ENCODE measurements at regions not wholly inside any gene's neighbourhood (a gene's known extent, or its start where the extent isn't known, plus 50 kb on each side); places are given as distances from the start of the nearest gene placed in this dataset.
"Not testable (repeated sequence)": the region's sequence is repeated elsewhere in the genome, so short reads cannot be mapped to it uniquely, and the experiment has no call there.

- H3K4me3 Mint-ChIP-seq = no peak overlapping the region
- ChIA-PET POLR2A (no interaction called here), CTCF (interaction anchor here (1.0 to 1.4 kb wide), 2 partner anchors 9 to 166 kb away, joined by 3 to 6 read pairs; no protein-coding TSS in a partner anchor)
- H3K36me3 Mint-ChIP-seq (ENCODE audit: low read depth) = no peaks in the 10 kb centered on the region
- no peak overlapping the region for H3K27ac Mint-ChIP-seq
- DNase-seq = no peak
- peaks cover 5% of the 10 kb centered on the region for H3K9me3 Mint-ChIP-seq
- peaks cover 3% of the 10 kb centered on the region for H3K27me3 Mint-ChIP-seq
- no peaks in the 10 kb centered on the region for H3K4me1 Mint-ChIP-seq
These were observed 106.3 kb downstream of the KBTBD8 start for GRCh38 chr3:67104388-67104787.

- ChIA-PET POLR2A (no interaction called here), CTCF (no interaction called here)
- H3K36me3 Mint-ChIP-seq (ENCODE audit: low read depth) = no peaks in the 10 kb centered on the region
- no peaks in the 10 kb centered on the region for H3K4me1 Mint-ChIP-seq
- DNase-seq = no peak
- H3K27me3 Mint-ChIP-seq = peaks cover 2% of the 10 kb centered on the region
- H3K4me3 Mint-ChIP-seq = no peak overlapping the region
- H3K9me3 Mint-ChIP-seq = peaks cover 5% of the 10 kb centered on the region
- no peak overlapping the region for H3K27ac Mint-ChIP-seq
These were observed 108.8 kb downstream of the KBTBD8 start for GRCh38 chr3:67106874-67107273.

GRCh38 chr3:67109651-67110204, 111.6 kb downstream of the KBTBD8 start:
- no peaks in the 10 kb centered on the region for H3K36me3 Mint-ChIP-seq (ENCODE audit: low read depth)
- no peaks in the 10 kb centered on the region for H3K9me3 Mint-ChIP-seq
- DNase-seq = no peak
- H3K4me1 Mint-ChIP-seq = no peaks in the 10 kb centered on the region
- H3K4me3 Mint-ChIP-seq = no peak overlapping the region
- H3K27me3 Mint-ChIP-seq = peaks cover 2% of the 10 kb centered on the region
- no peak overlapping the region for H3K27ac Mint-ChIP-seq
- POLR2A ChIA-PET = interaction anchor here (0.8 kb wide), 1 partner anchor 26 kb away, joined by 4 read pairs; no protein-coding TSS in a partner anchor
- CTCF ChIA-PET = interaction anchor here (0.6 to 2.1 kb wide), 7 partner anchors 9 to 1768 kb away, joined by 3 to 23 read pairs (median 3); partner anchors contain the start of gene KBTBD8

GRCh38 chr3:67113802-67114407, 115.8 kb downstream of the KBTBD8 start:
- ChIA-PET CTCF (interaction anchor here (0.6 to 3.1 kb wide), 30 partner anchors 10 to 1780 kb away, joined by 3 to 48 read pairs (median 4); partner anchors contain the start of gene KBTBD8), POLR2A (interaction anchor here (1.0 kb wide), 1 partner anchor 116 kb away, joined by 4 read pairs; the partner anchor contains the start of gene KBTBD8)
- no peaks in the 10 kb centered on the region for H3K4me1 Mint-ChIP-seq
- no peak overlapping the region for H3K27ac Mint-ChIP-seq
- H3K27me3 Mint-ChIP-seq = peaks cover 4% of the 10 kb centered on the region
- H3K36me3 Mint-ChIP-seq (ENCODE audit: low read depth) = no peaks in the 10 kb centered on the region
- no peaks in the 10 kb centered on the region for H3K9me3 Mint-ChIP-seq
- peak; percentile 86 for DNase-seq
- no peak overlapping the region for H3K4me3 Mint-ChIP-seq

GRCh38 chr3:67118122-67118521, 120.0 kb downstream of the KBTBD8 start:
- Mint-ChIP-seq H3K27me3 (peaks cover 2% of the 10 kb centered on the region), H3K36me3 (ENCODE audit: low read depth) (no peaks in the 10 kb centered on the region), H3K4me1 (no peaks in the 10 kb centered on the region), H3K27ac (no peak overlapping the region), H3K9me3 (no peaks in the 10 kb centered on the region), H3K4me3 (no peak overlapping the region)
- POLR2A ChIA-PET = no interaction called here
- CTCF ChIA-PET = no interaction called here
- no peak for DNase-seq

GRCh38 chr3:67118635-67119034, 120.5 kb downstream of the KBTBD8 start:
- no peaks in the 10 kb centered on the region for H3K9me3 Mint-ChIP-seq
- DNase-seq = no peak
- no peak overlapping the region for H3K27ac Mint-ChIP-seq
- CTCF ChIA-PET = no interaction called here
- H3K4me1 Mint-ChIP-seq = no peaks in the 10 kb centered on the region
- H3K36me3 Mint-ChIP-seq (ENCODE audit: low read depth) = no peaks in the 10 kb centered on the region
- no peak overlapping the region for H3K4me3 Mint-ChIP-seq
- POLR2A ChIA-PET = no interaction called here
- H3K27me3 Mint-ChIP-seq = peaks cover 2% of the 10 kb centered on the region

GRCh38 chr3:67123914-67124313, 125.8 kb downstream of the KBTBD8 start:
- Mint-ChIP-seq H3K4me3 (no peak overlapping the region), H3K9me3 (no peaks in the 10 kb centered on the region), H3K27ac (no peak overlapping the region), H3K27me3 (peaks cover under 1% of the 10 kb centered on the region), H3K36me3 (ENCODE audit: low read depth) (no peaks in the 10 kb centered on the region), H3K4me1 (no peaks in the 10 kb centered on the region)
- no peak for DNase-seq
- ChIA-PET CTCF (no interaction called here), POLR2A (no interaction called here)

GRCh38 chr3:67127254-67127653, 129.1 kb downstream of the KBTBD8 start:
- ChIA-PET POLR2A (no interaction called here), CTCF (interaction anchor here (1.0 kb wide), 1 partner anchor 13 kb away, joined by 3 read pairs; no protein-coding TSS in a partner anchor)
- no peak overlapping the region for H3K27ac Mint-ChIP-seq
- H3K4me3 Mint-ChIP-seq = no peak overlapping the region
- H3K36me3 Mint-ChIP-seq (ENCODE audit: low read depth) = no peaks in the 10 kb centered on the region
- H3K4me1 Mint-ChIP-seq = no peaks in the 10 kb centered on the region
- no peak for DNase-seq
- H3K27me3 Mint-ChIP-seq = peaks cover 4% of the 10 kb centered on the region
- no peaks in the 10 kb centered on the region for H3K9me3 Mint-ChIP-seq

- CTCF ChIA-PET = no interaction called here
- DNase-seq = no peak
- POLR2A ChIA-PET = no interaction called here
- Mint-ChIP-seq H3K36me3 (ENCODE audit: low read depth) (no peaks in the 10 kb centered on the region), H3K27ac (no peak overlapping the region), H3K4me1 (no peaks in the 10 kb centered on the region), H3K9me3 (peaks cover 9% of the 10 kb centered on the region), H3K4me3 (no peak overlapping the region), H3K27me3 (no peaks in the 10 kb centered on the region)
These were observed 144.3 kb downstream of the KBTBD8 start for GRCh38 chr3:67142432-67142831.

- no peak overlapping the region for H3K4me3 Mint-ChIP-seq
- H3K4me1 Mint-ChIP-seq = no peaks in the 10 kb centered on the region
- no peaks in the 10 kb centered on the region for H3K27me3 Mint-ChIP-seq
- H3K27ac Mint-ChIP-seq = no peak overlapping the region
- ChIA-PET CTCF (interaction anchor here (1.2 kb wide), 1 partner anchor 32 kb away, joined by 3 read pairs; no protein-coding TSS in a partner anchor), POLR2A (no interaction called here)
- DNase-seq = no peak
- no peaks in the 10 kb centered on the region for H3K9me3 Mint-ChIP-seq
- H3K36me3 Mint-ChIP-seq (ENCODE audit: low read depth) = no peaks in the 10 kb centered on the region
These were observed 147.6 kb downstream of the KBTBD8 start for GRCh38 chr3:67145738-67146137.

- ChIA-PET CTCF (no interaction called here), POLR2A (no interaction called here)
- Mint-ChIP-seq H3K27me3 (no peaks in the 10 kb centered on the region), H3K9me3 (peaks cover 3% of the 10 kb centered on the region), H3K4me1 (no peaks in the 10 kb centered on the region), H3K36me3 (ENCODE audit: low read depth) (no peaks in the 10 kb centered on the region), H3K4me3 (no peak overlapping the region), H3K27ac (no peak overlapping the region)
- no peak for DNase-seq
These were observed 156.3 kb downstream of the KBTBD8 start for GRCh38 chr3:67154429-67154828.

GRCh38 chr3:67167481-67167880, 169.4 kb downstream of the KBTBD8 start:
- Mint-ChIP-seq H3K4me3 (no peak overlapping the region), H3K27me3 (peaks cover 2% of the 10 kb centered on the region), H3K36me3 (ENCODE audit: low read depth) (no peaks in the 10 kb centered on the region), H3K9me3 (no peaks in the 10 kb centered on the region), H3K27ac (no peak overlapping the region), H3K4me1 (no peaks in the 10 kb centered on the region)
- DNase-seq = no peak
- ChIA-PET POLR2A (no interaction called here), CTCF (no interaction called here)

GRCh38 chr3:67171841-67172240, 173.7 kb downstream of the KBTBD8 start:
- Mint-ChIP-seq H3K27ac (no peak overlapping the region), H3K36me3 (ENCODE audit: low read depth) (no peaks in the 10 kb centered on the region), H3K9me3 (no peaks in the 10 kb centered on the region), H3K27me3 (peaks cover 2% of the 10 kb centered on the region), H3K4me3 (no peak overlapping the region), H3K4me1 (no peaks in the 10 kb centered on the region)
- ChIA-PET POLR2A (no interaction called here), CTCF (no interaction called here)
- no peak for DNase-seq

GRCh38 chr3:67173130-67173529, 175.0 kb downstream of the KBTBD8 start:
- H3K4me3 Mint-ChIP-seq = not testable (repeated sequence)

More at GRCh38 chr3:67173130-67173529, 175.0 kb downstream of the KBTBD8 start:
- CTCF ChIA-PET; H3K27me3 Mint-ChIP-seq; DNase-seq; H3K9me3 Mint-ChIP-seq; H3K36me3 Mint-ChIP-seq (ENCODE audit: low read depth); H3K4me1 Mint-ChIP-seq; H3K27ac Mint-ChIP-seq; POLR2A ChIA-PET: not testable (repeated sequence)
